Smooth muscle cell (in vitro differentiated cells): ENCODE measurements at regions not wholly inside any gene's neighbourhood (a gene's known extent, or its start where the extent isn't known, plus 50 kb on each side); places are given as distances from the start of the nearest gene placed in this dataset.

Experiments
- DNase-seq: peaks from one replicate; lab custom pipeline; 2025; ENCODE audit not compliant: unreplicated experiment; lab: John Stamatoyannopoulos, UW
- H2AFZ ChIP-seq: fragments of 200-600 bp; sonication (generic); 2 replicates; pipeline ENCODE4 v1.6.0; 2016; ENCODE audit warnings: antibody characterized with exemption, low read depth, mild to moderate bottlenecking
- H3F3A ChIP-seq: fragments of 200-600 bp; sonication (generic); 2 replicates; pipeline ENCODE4 v1.6.0; 2017; ENCODE audit warnings: antibody characterized with exemption, low read depth
- H3K27ac ChIP-seq: fragments of 200-600 bp; sonication (generic); 2 replicates; pipeline ENCODE4 v1.5.1; 2016; ENCODE audit warnings: low read depth, mild to moderate bottlenecking
- H3K27me3 ChIP-seq: fragments of 200-600 bp; sonication (generic); 2 replicates; pipeline ENCODE4 v1.6.1; 2016; ENCODE audit warnings: low read depth, mild to moderate bottlenecking
- H3K36me3 ChIP-seq: fragments of 200-600 bp; sonication (generic); 2 replicates; pipeline ENCODE4 v1.5.1; 2016; ENCODE audit warnings: low read depth
- H3K4me1 ChIP-seq: fragments of 200-600 bp; sonication (generic); 2 replicates; pipeline ENCODE4 v1.5.1; 2016; ENCODE audit warnings: low read depth
- H3K4me2 ChIP-seq: fragments of 200-600 bp; sonication (generic); 2 replicates; pipeline ENCODE4 v1.6.0; 2016; ENCODE audit warnings: mild to moderate bottlenecking
- H3K4me3 ChIP-seq: fragments of 200-600 bp; sonication (generic); 2 replicates; pipeline ENCODE4 v1.5.1; 2016; ENCODE audit warnings: mild to moderate bottlenecking
- H3K79me2 ChIP-seq: fragments of 200-600 bp; sonication (generic); 2 replicates; pipeline ENCODE4 v1.6.0; 2016; ENCODE audit warnings: low read depth, mild to moderate bottlenecking
- H3K9ac ChIP-seq: fragments of 200-600 bp; sonication (generic); 2 replicates; pipeline ENCODE4 v1.6.0; 2016; ENCODE audit warnings: low read depth
- H3K9me3 ChIP-seq: fragments of 200-600 bp; sonication (generic); replicated peaks from 2 replicates; pipeline ENCODE4 v1.5.1; 2016; ENCODE audit warnings: low read depth
- H4K20me1 ChIP-seq: fragments of 200-600 bp; sonication (generic); 2 replicates; pipeline ENCODE4 v1.6.0; 2016; ENCODE audit warnings: low read depth
- WGBS: methylation state at CpG from one replicate; pipeline ENCODE4 v1.1.7; 2016; ENCODE audit warnings: low lambda C conversion rate; 5-methylcytosine and 5-hydroxymethylcytosine counted together
- TF ChIP-seq, protein P1 (sequence below): fragments of 200-600 bp; sonication (generic); IDR thresholded peaks from 2 replicates; pipeline ENCODE4 v1.5.1; 2017; ENCODE audit warnings: borderline replicate concordance, mild to moderate bottlenecking, antibody characterized with exemption; ENCODE audit not compliant: insufficient read depth, poor library complexity, severe bottlenecking

DNA sequence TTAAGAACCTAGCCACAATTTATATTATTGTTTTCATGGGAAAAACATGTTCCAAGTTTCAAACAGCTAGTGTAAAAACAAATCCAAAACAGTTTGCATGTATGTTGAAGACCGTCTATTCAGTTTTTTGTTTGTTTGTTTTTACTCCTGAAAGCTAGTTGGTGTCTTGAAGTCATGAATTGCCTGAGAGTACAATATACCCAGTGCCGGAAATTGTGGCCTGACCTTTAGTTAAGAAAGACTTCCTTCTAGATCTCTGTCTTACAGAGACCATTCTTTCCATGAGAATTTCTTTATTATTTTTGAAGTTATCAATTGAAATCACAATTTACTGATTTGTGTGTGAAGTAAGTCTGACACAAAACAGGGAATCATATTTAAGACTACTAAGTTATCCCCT lies 474.8 kb downstream of the KCNJ2 start:
- TF ChIP-seq, protein P1, sequence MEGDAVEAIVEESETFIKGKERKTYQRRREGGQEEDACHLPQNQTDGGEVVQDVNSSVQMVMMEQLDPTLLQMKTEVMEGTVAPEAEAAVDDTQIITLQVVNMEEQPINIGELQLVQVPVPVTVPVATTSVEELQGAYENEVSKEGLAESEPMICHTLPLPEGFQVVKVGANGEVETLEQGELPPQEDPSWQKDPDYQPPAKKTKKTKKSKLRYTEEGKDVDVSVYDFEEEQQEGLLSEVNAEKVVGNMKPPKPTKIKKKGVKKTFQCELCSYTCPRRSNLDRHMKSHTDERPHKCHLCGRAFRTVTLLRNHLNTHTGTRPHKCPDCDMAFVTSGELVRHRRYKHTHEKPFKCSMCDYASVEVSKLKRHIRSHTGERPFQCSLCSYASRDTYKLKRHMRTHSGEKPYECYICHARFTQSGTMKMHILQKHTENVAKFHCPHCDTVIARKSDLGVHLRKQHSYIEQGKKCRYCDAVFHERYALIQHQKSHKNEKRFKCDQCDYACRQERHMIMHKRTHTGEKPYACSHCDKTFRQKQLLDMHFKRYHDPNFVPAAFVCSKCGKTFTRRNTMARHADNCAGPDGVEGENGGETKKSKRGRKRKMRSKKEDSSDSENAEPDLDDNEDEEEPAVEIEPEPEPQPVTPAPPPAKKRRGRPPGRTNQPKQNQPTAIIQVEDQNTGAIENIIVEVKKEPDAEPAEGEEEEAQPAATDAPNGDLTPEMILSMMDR = no peak
- no peaks in the 10 kb centered on the region for H3K27me3 ChIP-seq
- H3K4me1 ChIP-seq = no peaks in the 10 kb centered on the region
- no peak overlapping the region for H3K4me3 ChIP-seq
- H3K4me2 ChIP-seq = no peak overlapping the region
- H3K9me3 ChIP-seq = no peaks in the 10 kb centered on the region
- H3K27ac ChIP-seq = no peak overlapping the region
- H3K79me2 ChIP-seq = no peaks in the 10 kb centered on the region
- no peak for DNase-seq
- no peak overlapping the region for H2AFZ ChIP-seq
- H3F3A ChIP-seq = no peaks in the 10 kb centered on the region
- no peaks in the 10 kb centered on the region for H3K36me3 ChIP-seq
- 84% methylated on average over 2 of the region's 2 CpGs for WGBS
- no peaks in the 10 kb centered on the region for H4K20me1 ChIP-seq
- no peak overlapping the region for H3K9ac ChIP-seq

DNA sequence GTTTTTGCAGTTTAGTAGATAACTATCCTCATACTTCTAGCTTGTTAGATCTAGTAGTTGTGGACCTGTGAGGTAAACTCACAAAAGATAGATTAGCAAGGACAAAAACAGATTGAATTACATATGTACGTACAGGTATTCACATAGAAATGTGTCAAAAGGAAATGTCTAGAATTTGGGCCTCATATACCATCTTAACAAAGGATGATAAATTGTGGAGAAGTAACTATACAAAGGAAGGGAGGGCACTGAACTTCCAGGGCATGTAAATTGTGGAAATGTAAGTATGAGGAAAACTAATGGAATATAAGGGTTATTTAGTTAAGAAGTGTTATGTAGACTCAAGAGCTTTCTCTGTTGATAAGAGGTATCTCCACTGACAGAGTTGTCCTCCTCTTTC lies 477.3 kb downstream of the KCNJ2 start:
- Histone ChIP-seq H3K27ac (no peak overlapping the region), H2AFZ (no peak overlapping the region), H4K20me1 (no peaks in the 10 kb centered on the region), H3K9ac (no peak overlapping the region), H3K9me3 (no peaks in the 10 kb centered on the region), H3K79me2 (no peaks in the 10 kb centered on the region), H3K4me3 (no peak overlapping the region), H3K4me1 (no peaks in the 10 kb centered on the region), H3K27me3 (no peaks in the 10 kb centered on the region), H3K36me3 (no peaks in the 10 kb centered on the region), H3K4me2 (no peak overlapping the region), H3F3A (no peaks in the 10 kb centered on the region)
- no peak for DNase-seq
- WGBS = 97% methylated on average over 1 of the region's 1 CpG
- TF ChIP-seq, protein P1 = no peak

DNA sequence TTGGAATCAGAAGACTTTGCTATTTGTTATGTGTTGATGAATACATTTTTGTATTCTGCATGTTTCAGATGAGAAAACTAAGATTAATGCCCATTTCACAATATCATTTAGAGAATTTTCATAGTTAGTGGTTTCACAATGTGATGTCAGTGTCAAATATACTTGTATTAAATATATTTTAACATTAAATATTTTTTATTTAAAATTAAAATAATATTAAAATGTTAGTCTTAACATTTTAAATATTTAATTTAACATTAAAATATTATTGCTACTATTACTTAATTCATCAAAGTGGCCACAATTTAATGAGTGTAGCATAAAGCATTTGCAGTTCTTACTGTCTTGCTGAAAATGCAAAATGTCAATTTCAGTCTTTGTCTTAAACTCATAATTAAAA lies 478.8 kb downstream of the KCNJ2 start:
- Histone ChIP-seq H3K9ac (no peak overlapping the region), H3K27ac (no peak overlapping the region), H3K4me1 (no peaks in the 10 kb centered on the region), H3K4me3 (no peak overlapping the region), H3K27me3 (no peaks in the 10 kb centered on the region), H4K20me1 (no peaks in the 10 kb centered on the region), H3K4me2 (no peak overlapping the region), H3K79me2 (no peaks in the 10 kb centered on the region), H3K9me3 (no peaks in the 10 kb centered on the region), H3K36me3 (no peaks in the 10 kb centered on the region), H3F3A (no peaks in the 10 kb centered on the region), H2AFZ (no peak overlapping the region)
- no peak for DNase-seq
- TF ChIP-seq, protein P1 = no peak

DNA sequence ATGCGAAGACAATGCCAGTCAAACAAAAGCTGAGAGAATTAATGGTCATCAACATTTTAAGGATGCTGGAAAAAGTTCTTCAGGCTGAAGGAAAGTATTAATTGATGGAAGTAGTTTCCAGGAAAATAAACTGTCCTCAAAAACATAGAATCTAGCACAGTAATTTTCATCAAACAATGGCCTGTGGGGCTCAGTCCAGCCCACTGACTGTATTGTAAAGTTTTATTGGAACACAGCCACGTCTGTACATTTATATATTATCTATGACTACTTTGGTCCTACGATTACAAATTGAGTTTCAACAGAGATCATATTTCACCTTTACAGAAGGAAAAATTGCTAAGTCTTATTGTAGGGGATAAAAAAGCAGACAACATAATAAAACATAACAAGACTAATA lies 484.5 kb downstream of the KCNJ2 start:
- 87% methylated on average over 3 of the region's 3 CpGs for WGBS
- Histone ChIP-seq H3K9me3 (no peaks in the 10 kb centered on the region), H3K27me3 (no peaks in the 10 kb centered on the region), H4K20me1 (no peaks in the 10 kb centered on the region), H3K79me2 (no peaks in the 10 kb centered on the region), H3K36me3 (no peaks in the 10 kb centered on the region), H2AFZ (no peak overlapping the region), H3K4me2 (no peak overlapping the region), H3K27ac (no peak overlapping the region), H3K4me3 (no peak overlapping the region), H3K9ac (no peak overlapping the region), H3K4me1 (no peaks in the 10 kb centered on the region), H3F3A (no peaks in the 10 kb centered on the region)
- TF ChIP-seq, protein P1 = no peak
- no peak for DNase-seq
